ENCODE measurements at regions not wholly inside any gene's neighbourhood (a gene's known extent, or its start where the extent isn't known, plus 50 kb on each side); places are given as distances from the start of the nearest gene placed in this dataset.

DNA sequence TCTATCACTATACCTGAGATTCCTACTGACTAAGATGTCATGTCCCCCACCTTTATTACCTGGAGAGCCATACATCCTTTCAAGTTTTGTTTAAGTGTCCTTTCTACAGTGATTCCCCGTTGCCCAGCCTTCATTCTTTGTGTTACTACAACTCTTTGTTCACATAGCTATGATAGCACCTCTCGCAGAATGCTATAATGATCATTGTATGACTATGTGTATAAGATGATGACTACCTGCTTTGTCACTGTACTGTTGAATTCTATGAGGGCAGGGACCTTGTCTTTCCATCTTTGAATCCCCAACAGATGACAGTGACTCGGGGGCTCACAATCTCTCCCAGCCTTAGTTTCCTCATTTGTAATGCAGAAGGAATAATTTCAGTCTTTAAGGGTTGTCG is 361.2 kb downstream of the NPR3 start:
- CTCF ChIA-PET, result no interaction called here
- no peak overlapping the region for H3K4me3 ChIP-seq (replicated peaks in 1 of 3; ENCODE audit: insufficient read depth in 1 of 3, low read depth in 1 of 3, low read length in 3 of 3)
- H3K4me1 ChIP-seq (ENCODE audit: control insufficient read depth, extremely low read depth, insufficient read depth, low read length), result no peaks in the 10 kb centered on the region
- FAIRE-seq (no peak), DNase-seq (ENCODE audit: low read depth, low spot score) (no peak)
- H3K9me1 ChIP-seq (replicated peaks; ENCODE audit: control insufficient read depth, extremely low read depth, insufficient read depth, low read length), result no peaks in the 10 kb centered on the region
- no peaks in the 10 kb centered on the region for H3K9me3 ChIP-seq (replicated peaks; ENCODE audit: control insufficient read depth, insufficient read depth, low read length)
- H3K4me2 ChIP-seq (ENCODE audit: insufficient read depth, low read length), result no peak overlapping the region
- TF ChIP-seq GATA2 (IDR thresholded peaks at IDR 0.05; ENCODE audit: insufficient read depth, insufficient read length, low read depth, low read length) (no peak), MYC (IDR thresholded peaks at IDR 0.05; ENCODE audit: low read depth, low read length) (no peak), FOS (IDR thresholded peaks at IDR 0.05; ENCODE audit: borderline replicate concordance, insufficient read depth, low read length) (no peak), POLR2AphosphoS5 (IDR thresholded peaks at IDR 0.05; ENCODE audit: insufficient read depth, low read depth, low read length) (no peak), POLR2A (IDR thresholded peaks at IDR 0.05; ENCODE audit: low read depth, low read length) (no peak), EZH2 (IDR thresholded peaks at IDR 0.05; ENCODE audit: borderline replicate concordance, low read depth, low read length, severe bottlenecking) (no peak), JUN (IDR thresholded peaks at IDR 0.05; ENCODE audit: borderline replicate concordance, insufficient read depth, insufficient read length, low read depth) (no peak)
- TF ChIP-seq, protein P1, sequence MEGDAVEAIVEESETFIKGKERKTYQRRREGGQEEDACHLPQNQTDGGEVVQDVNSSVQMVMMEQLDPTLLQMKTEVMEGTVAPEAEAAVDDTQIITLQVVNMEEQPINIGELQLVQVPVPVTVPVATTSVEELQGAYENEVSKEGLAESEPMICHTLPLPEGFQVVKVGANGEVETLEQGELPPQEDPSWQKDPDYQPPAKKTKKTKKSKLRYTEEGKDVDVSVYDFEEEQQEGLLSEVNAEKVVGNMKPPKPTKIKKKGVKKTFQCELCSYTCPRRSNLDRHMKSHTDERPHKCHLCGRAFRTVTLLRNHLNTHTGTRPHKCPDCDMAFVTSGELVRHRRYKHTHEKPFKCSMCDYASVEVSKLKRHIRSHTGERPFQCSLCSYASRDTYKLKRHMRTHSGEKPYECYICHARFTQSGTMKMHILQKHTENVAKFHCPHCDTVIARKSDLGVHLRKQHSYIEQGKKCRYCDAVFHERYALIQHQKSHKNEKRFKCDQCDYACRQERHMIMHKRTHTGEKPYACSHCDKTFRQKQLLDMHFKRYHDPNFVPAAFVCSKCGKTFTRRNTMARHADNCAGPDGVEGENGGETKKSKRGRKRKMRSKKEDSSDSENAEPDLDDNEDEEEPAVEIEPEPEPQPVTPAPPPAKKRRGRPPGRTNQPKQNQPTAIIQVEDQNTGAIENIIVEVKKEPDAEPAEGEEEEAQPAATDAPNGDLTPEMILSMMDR (IDR thresholded peaks at IDR 0.05; ENCODE audit: extremely low read depth in 1 of 2, insufficient read depth in 1 of 2, low read depth in 1 of 2, low read length in 2 of 2), result no peak
- TF ChIP-seq, protein P2, sequence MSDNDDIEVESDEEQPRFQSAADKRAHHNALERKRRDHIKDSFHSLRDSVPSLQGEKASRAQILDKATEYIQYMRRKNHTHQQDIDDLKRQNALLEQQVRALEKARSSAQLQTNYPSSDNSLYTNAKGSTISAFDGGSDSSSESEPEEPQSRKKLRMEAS (IDR thresholded peaks at IDR 0.05; ENCODE audit: insufficient read depth, insufficient read length), result no peak
- H3K36me3 ChIP-seq (ENCODE audit: control insufficient read depth in 2 of 2, extremely low read depth in 1 of 2, insufficient read depth in 2 of 2, low read length in 2 of 2), result no peaks in the 10 kb centered on the region
- H3K27ac ChIP-seq (ENCODE audit: insufficient read depth, low read depth, low read length), result no peak overlapping the region
- H2AFZ ChIP-seq (ENCODE audit: low read depth, low read length), result no peak overlapping the region
- dilution Hi-C loops (cut with MboI; ENCODE audit: extremely low pct_ligation_motif_present, low sequenced_read_pairs), result no loop called here
- intact Hi-C loops (cut with micrococcal nuclease), result no loop called here
- H3K79me2 ChIP-seq (ENCODE audit: control insufficient read depth, insufficient read depth, low read length), result no peaks in the 10 kb centered on the region
- H3K27me3 ChIP-seq (ENCODE audit: control insufficient read depth in 2 of 2, insufficient read depth in 2 of 2, low read length in 2 of 2), result no peaks in the 10 kb centered on the region
- no peaks in the 10 kb centered on the region for H4K20me1 ChIP-seq (replicated peaks; ENCODE audit: control insufficient read depth, extremely low read depth, insufficient read depth, low read length)
- H3K9ac ChIP-seq (replicated peaks; ENCODE audit: extremely low read depth, insufficient read depth, low read length), result no peak overlapping the region
- POLR2A ChIA-PET, result no interaction called here
- no TSS peak for BruUV-seq (replicated peaks)

All from endothelial cell of umbilical vein (primary cell).